ENCODE measurements at regions not wholly inside any gene's neighbourhood (a gene's known extent, or its start where the extent isn't known, plus 50 kb on each side); places are given as distances from the start of the nearest gene placed in this dataset.
"Not testable (repeated sequence)": the region's sequence is repeated elsewhere in the genome, so short reads cannot be mapped to it uniquely, and the experiment has no call there.

DNA sequence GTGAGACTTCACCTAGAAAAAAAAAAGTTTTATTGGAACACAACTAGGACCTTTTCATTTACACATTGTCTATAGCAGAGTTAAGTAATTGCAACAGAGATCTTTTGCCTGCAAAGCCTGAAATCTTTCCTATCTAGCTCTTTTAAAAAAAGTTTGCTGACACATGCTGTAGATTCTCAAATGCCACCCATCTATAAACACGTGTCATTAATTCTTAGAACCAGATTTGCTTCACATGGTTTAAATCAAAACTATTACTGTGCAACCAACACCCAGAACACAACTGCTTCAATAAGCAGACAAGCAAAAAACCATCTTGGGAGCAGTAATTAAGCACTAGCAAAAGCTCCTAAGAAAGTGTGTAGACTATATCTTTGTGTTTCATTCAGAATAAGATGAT is 55.0 kb downstream of the OXSM start:
- no peak overlapping the region for H3K27ac ChIP-seq
- no peaks in the 10 kb centered on the region for H3K27me3 ChIP-seq
- no peaks in the 10 kb centered on the region for H3K36me3 ChIP-seq
- no peaks in the 10 kb centered on the region for H3K4me1 ChIP-seq
- H3K9me3 ChIP-seq, result no peaks in the 10 kb centered on the region
- H3K4me3 ChIP-seq, result no peak overlapping the region
- DNase-seq, result no peak
- TF ChIP-seq POLR2A (IDR thresholded peaks at IDR 0.05), result no peak
- TF ChIP-seq, protein P1, sequence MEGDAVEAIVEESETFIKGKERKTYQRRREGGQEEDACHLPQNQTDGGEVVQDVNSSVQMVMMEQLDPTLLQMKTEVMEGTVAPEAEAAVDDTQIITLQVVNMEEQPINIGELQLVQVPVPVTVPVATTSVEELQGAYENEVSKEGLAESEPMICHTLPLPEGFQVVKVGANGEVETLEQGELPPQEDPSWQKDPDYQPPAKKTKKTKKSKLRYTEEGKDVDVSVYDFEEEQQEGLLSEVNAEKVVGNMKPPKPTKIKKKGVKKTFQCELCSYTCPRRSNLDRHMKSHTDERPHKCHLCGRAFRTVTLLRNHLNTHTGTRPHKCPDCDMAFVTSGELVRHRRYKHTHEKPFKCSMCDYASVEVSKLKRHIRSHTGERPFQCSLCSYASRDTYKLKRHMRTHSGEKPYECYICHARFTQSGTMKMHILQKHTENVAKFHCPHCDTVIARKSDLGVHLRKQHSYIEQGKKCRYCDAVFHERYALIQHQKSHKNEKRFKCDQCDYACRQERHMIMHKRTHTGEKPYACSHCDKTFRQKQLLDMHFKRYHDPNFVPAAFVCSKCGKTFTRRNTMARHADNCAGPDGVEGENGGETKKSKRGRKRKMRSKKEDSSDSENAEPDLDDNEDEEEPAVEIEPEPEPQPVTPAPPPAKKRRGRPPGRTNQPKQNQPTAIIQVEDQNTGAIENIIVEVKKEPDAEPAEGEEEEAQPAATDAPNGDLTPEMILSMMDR (IDR thresholded peaks at IDR 0.05), result no peak

DNA sequence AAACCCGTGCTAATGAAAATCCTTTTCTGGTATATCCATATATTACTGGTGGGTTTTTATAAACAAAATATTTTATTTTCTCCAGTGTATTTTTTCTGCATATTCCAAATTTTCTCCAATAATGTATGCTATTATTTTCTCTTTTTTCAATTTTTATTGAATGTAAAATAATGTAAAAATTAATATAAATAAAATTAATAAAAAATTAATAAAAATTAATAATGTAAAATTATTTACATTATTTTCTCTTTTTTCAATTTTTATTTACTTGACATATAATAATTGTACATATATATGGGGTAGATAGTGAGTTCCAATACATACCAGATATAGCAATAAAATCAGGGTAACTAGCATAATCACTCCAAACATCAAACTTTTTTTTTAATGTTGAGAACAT is 56.4 kb downstream of the OXSM start:
- DNase-seq, result no peak
- Histone ChIP-seq H3K4me3 (no peak overlapping the region), H3K36me3 (no peaks in the 10 kb centered on the region), H3K27me3 (no peaks in the 10 kb centered on the region), H3K4me1 (no peaks in the 10 kb centered on the region), H3K27ac (no peak overlapping the region), H3K9me3 (no peaks in the 10 kb centered on the region)
- TF ChIP-seq POLR2A (IDR thresholded peaks at IDR 0.05), result no peak
- TF ChIP-seq, protein P1 (IDR thresholded peaks at IDR 0.05), result no peak

DNA sequence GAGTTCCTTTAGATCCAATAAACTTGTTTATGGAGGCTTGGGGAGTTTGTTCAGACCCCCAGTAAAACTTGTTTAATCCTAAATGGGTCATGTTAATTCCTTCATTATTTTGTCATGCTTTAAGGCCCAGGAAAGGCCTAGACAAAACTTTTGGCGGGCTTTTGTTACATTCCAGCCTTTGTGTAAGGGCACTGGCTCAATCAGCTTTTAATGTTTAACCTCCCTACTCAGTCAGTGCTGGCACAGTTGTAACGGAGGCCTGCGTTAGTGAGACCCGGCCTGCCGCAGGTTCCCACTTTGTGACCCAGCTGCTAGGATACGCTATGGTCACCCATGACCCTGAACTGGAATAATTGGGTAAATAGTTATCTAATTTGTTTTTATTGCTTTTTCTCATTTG is 59.2 kb downstream of the OXSM start:
- Histone ChIP-seq H3K4me3 (no peak overlapping the region), H3K27ac (no peak overlapping the region), H3K36me3 (no peaks in the 10 kb centered on the region), H3K27me3 (no peaks in the 10 kb centered on the region), H3K4me1 (no peaks in the 10 kb centered on the region), H3K9me3 (no peaks in the 10 kb centered on the region)
- DNase-seq, result no peak
- TF ChIP-seq, protein P1 (IDR thresholded peaks at IDR 0.05), result no peak
- no peak for TF ChIP-seq POLR2A (IDR thresholded peaks at IDR 0.05)

DNA sequence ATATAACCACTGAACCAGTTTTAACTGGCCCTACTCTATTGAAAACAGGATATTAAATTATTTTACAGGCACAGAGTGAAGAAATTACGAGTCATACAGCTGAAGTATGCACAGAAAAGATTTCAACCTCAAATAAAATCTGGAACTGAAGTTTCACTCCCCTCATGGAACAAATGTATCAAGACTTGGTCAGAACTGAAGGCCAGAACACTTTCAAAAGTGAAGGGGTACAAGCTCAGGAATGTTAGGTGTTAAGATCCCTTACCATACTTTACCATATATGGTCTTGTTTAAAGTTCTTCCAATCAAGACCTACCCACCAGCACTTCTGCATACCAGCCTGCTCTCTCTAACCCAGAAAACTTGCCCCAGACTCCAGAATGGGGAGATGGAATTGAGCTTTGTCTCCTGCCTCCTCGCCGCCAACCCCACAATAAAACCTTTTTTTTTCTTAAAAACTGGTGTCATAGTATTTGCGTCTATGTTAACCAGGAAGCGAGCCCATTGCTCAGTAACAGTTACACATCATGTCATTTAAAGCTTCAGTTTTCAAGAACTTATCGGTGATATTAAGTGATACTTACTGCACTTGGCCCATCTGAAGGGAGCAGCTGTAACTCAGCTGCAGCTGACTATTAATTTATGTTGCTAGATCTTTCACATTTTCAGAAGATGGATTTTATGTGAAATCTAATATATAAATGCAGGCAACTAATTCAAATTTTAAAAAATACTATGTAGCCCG is 59.9 kb downstream of the OXSM start:
- Histone ChIP-seq H3K36me3 (no peaks in the 10 kb centered on the region), H3K27ac (no peak overlapping the region), H3K27me3 (no peaks in the 10 kb centered on the region), H3K9me3 (no peaks in the 10 kb centered on the region), H3K4me3 (no peak overlapping the region), H3K4me1 (no peaks in the 10 kb centered on the region)
- TF ChIP-seq, protein P1 (IDR thresholded peaks at IDR 0.05), result no peak
- no peak for TF ChIP-seq POLR2A (IDR thresholded peaks at IDR 0.05)
- DNase-seq, result no peak

DNA sequence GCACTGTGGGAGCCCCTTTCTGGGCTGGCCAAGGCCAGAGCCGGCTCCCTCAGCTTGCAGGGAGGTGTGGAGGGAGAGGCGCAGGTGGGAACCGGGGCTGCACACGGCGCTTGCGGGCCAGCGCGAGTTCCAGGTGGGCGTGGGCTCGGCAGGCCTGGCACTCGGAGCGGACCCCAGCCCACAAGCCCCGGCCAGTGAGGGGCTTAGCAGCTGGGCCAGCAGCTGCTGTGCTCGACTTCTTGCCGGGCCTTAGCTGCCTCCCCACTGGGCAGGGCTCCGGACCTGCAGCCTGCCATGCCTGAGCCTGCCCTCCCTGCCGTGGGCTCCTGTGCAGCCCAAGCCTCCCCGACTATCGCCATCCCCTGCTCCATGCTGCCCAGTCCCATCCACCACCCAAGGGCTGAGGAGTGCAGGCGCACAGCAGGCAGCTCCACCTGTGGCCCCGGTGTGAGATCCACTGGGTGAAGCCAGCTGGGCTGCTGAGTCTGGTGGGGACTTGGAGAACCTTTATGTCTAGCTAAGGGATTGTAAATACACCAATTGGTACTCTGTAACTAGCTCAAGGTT is 61.9 kb downstream of the OXSM start:
- not testable (repeated sequence) for H3K9me3 ChIP-seq, H3K36me3 ChIP-seq, DNase-seq, H3K4me1 ChIP-seq, H3K27me3 ChIP-seq, H3K27ac ChIP-seq, H3K4me3 ChIP-seq

DNA sequence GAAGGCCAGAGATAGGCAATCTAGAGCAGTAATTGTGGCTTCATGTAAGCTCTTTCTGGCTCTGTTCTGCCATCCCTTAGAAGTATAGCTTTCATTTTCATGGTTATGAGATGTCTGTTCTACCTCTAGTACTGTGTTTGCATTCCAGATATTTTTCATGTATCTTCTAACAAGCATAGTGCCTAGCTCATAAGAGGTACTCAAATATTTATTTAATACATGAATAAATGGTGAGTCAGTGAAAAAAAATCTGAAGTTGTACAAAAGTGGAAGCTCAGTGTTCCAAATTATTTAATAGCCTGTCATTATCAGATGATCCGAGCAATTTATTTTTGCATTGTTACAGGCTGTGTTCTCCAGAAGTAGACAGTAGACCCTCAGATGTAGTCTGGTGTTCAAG is 64.3 kb downstream of the OXSM start:
- TF ChIP-seq, protein P1 (IDR thresholded peaks at IDR 0.05), result no peak
- H3K9me3 ChIP-seq, result no peaks in the 10 kb centered on the region
- no peaks in the 10 kb centered on the region for H3K27me3 ChIP-seq
- DNase-seq, result no peak
- no peak overlapping the region for H3K27ac ChIP-seq
- no peak overlapping the region for H3K4me3 ChIP-seq
- H3K4me1 ChIP-seq, result no peaks in the 10 kb centered on the region
- H3K36me3 ChIP-seq, result no peaks in the 10 kb centered on the region
